Thymus (tissue), 11 donors: ENCODE measurements at regions not wholly inside any gene's neighbourhood (a gene's known extent, or its start where the extent isn't known, plus 50 kb on each side); places are given as distances from the start of the nearest gene placed in this dataset.
"Not testable (repeated sequence)": the region's sequence is repeated elsewhere in the genome, so short reads cannot be mapped to it uniquely, and the experiment has no call there.

Experiments
- DNase-seq, 9 donors: peaks; one replicate each; pipeline ENCODE4 v3.0.0-alpha.2; 2013; ENCODE audit warnings: low spot score in 9 of 9, low read depth in 6 of 9, missing footprints in 1 of 9
- H3K27ac ChIP-seq, 2 donors: one replicate each; pipeline ENCODE4 v1.5.1; 2013; ENCODE audit warnings: control low read depth in 1 of 2, low read depth in 1 of 2, low read length in 1 of 2, mild to moderate bottlenecking in 1 of 2, moderate library complexity in 1 of 2
- H3K27me3 ChIP-seq, 2 donors: one replicate each; pipeline ENCODE4 v1.5.1; 2013; ENCODE audit warnings: low read length in 1 of 2; ENCODE audit not compliant: control insufficient read depth in 2 of 2, insufficient read depth in 1 of 2
- H3K36me3 ChIP-seq, 2 donors: one replicate each; pipeline ENCODE4 v1.5.1; 2013; ENCODE audit warnings: low read length in 1 of 2, mild to moderate bottlenecking in 1 of 2, moderate library complexity in 1 of 2; ENCODE audit not compliant: control insufficient read depth in 2 of 2, insufficient read depth in 2 of 2
- H3K4me1 ChIP-seq, 2 donors: one replicate each; pipeline ENCODE4 v1.5.1; 2013; ENCODE audit warnings: low read length in 2 of 2; ENCODE audit not compliant: control insufficient read depth in 2 of 2, insufficient read depth in 2 of 2
- H3K4me3 ChIP-seq, 2 donors: one replicate each; pipeline ENCODE4 v1.5.1; 2013; ENCODE audit warnings: low read length in 2 of 2, control low read depth in 1 of 2, mild to moderate bottlenecking in 1 of 2
- H3K9me3 ChIP-seq, 2 donors: one replicate each; pipeline ENCODE4 v1.5.1; 2013; ENCODE audit warnings: low read length in 1 of 2, mild to moderate bottlenecking in 1 of 2; ENCODE audit not compliant: control insufficient read depth in 2 of 2, insufficient read depth in 1 of 2
- WGBS: extraction: QIAGEN DNeasy Blood & Tissue Kit; methylation state at CpG from one replicate; pipeline ENCODE4 v1.1.7; 2013; 5-methylcytosine and 5-hydroxymethylcytosine counted together
- donor health status: healthy.

DNA sequence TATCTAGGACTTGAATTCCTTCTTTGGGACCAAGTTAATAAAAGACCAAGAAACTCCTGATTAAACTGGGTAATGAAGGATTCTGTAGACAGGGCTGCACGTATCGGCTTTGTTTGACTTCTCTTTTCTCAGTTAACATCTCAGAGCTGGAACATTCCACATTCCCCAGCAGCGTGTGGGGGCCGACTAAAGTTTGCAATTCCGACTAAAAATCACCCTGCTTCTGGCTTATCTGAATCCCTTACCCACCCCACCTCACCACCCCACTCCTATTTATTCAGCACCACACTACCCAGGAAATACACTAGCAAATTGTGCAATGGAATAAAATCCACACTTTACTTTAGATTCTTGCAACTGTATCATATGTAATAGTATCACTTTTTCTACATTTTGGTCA, 87.1 kb downstream of the EOMES start:
- not testable (repeated sequence) for H3K9me3 ChIP-seq, H3K4me3 ChIP-seq, H3K27ac ChIP-seq, H3K36me3 ChIP-seq, H3K27me3 ChIP-seq, DNase-seq
- H3K4me1 ChIP-seq = peaks cover 3 to 11% of the 10 kb centered on the region in 2 donors
- WGBS = 97% methylated on average over 5 of the region's 5 CpGs

DNA sequence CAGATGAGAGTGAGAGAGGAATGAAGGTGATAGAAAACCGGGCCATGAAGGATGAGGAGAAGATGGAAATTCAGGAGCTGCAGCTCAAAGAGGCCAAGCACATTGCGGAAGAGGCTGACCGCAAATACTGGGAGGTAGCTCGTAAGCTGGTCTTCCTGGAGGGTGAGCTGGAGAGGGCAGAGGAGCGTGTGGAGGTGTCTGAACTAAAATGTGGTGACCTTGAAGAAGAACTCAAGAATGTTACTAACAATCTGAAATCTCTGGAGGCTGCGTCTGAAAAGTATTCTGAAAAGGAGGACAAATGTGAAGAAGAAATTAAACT, 88.9 kb downstream of the EOMES start:
- Histone ChIP-seq H3K36me3 (no peaks in the 10 kb centered on the region), H3K4me1 (no peaks in the 10 kb centered on the region), H3K9me3 (no peaks in the 10 kb centered on the region), H3K27ac (peak overlapping the region; percentile 18 to 55), H3K27me3 (no peaks in the 10 kb centered on the region), H3K4me3 (peak overlapping the region; percentile 67 to 69)
- 12% methylated on average over 6 of the region's 6 CpGs for WGBS
- peak in 3 of 9 donors; percentile 6 to 22 (median 18) for DNase-seq

DNA sequence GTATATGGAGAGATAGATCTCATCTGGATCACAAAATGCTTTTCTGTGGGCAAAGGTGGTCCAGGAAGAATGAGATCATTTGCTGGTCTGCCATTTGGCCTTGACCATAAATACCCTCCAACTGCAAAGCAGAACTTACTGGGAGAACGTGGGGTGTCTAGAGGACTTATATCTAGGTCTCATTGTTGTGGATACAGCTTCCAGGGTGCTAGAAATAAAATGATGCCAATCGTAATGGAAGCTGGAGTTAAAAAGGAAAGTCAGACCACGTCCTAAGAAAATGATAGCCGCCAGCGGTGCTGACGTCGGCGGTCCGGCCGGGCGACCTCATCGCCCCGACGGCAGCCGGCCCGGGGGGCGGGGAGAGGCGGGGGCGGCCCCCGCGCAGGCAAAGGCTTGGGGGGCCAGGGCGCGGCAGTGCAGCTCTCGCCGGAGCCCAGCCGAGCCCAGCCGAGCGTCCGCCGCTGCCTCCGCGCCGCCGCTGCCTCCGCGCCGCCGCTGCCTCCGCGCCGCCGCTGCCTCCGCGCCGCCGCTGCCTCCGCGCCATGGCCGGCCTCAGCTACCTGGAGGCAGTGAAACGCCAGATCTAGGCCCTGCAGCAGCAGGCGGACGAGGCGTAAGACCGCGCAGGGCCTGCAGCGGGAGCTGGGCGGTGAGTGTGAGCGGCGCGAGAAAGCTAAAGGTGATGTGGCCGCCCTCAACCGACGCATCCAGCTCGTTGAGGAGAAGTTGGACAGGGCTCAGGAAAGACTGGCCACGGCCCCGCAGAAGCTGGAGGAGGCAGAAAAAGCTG, 89.5 kb downstream of the EOMES start:
- 8% methylated on average over 66 of the region's 66 CpGs for WGBS

DNA sequence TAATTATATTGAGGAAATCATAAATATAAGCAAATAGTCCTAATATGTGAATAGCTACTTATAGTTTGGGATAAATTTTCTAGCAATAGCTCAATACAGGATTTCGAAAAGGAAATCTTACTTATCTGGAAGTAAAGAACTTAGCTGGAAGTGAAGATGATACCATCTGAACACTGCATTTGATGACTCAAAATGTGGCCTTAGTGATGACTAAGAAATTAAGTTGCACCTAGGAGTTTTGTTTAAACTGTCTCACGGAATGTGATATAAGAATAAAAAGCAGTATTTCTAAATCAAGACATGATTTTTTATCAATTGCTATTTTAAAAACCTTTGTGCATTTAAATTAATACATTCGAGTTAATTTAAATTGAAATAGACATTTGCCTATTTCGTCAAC, 91.2 kb downstream of the EOMES start:
- WGBS = 96% methylated on average over 4 of the region's 4 CpGs
- Histone ChIP-seq H3K4me1 (no peaks in the 10 kb centered on the region), H3K27ac (no peak overlapping the region), H3K27me3 (no peaks in the 10 kb centered on the region), H3K36me3 (no peaks in the 10 kb centered on the region), H3K4me3 (no peak overlapping the region), H3K9me3 (no peaks in the 10 kb centered on the region)
- no peak for DNase-seq

More for the DNA sequence above, 89.5 kb downstream of the EOMES start:
- peak overlapping the region; percentile 53 to 55 for H3K27ac ChIP-seq
- H3K4me1 ChIP-seq = no peaks in the 10 kb centered on the region
- H3K9me3 ChIP-seq = no peaks in the 10 kb centered on the region
- DNase-seq = peak in 6 of 9 donors; percentile 18 to 60 (median 33)
- H3K27me3 ChIP-seq = no peaks in the 10 kb centered on the region
- no peaks in the 10 kb centered on the region for H3K36me3 ChIP-seq
- H3K4me3 ChIP-seq = peak overlapping the region; percentile 67 to 69

DNA sequence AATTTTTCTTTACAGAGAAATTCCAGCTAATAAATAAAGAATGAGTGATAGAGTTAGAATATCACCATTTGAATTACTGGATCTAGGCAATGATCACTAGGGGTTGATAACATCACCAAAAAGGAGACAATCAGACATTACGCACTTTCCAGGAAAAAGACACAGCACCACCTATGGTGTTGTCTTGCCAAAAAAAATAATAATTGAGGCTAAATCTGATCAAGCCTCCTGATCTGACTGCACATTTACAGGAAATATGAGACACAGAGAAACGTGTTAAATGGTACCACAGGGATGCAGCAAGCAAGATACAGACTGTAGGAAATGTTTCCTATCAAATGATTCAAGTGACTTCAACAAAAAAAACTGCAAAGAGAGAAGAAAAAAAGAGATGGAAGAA, 92.8 kb downstream of the EOMES start:
- no peak for DNase-seq
- no peaks in the 10 kb centered on the region for H3K4me1 ChIP-seq
- WGBS = 52% methylated on average over 2 of the region's 2 CpGs
- H3K27ac ChIP-seq = no peak overlapping the region
- no peaks in the 10 kb centered on the region for H3K27me3 ChIP-seq
- H3K9me3 ChIP-seq = no peaks in the 10 kb centered on the region
- no peak overlapping the region for H3K4me3 ChIP-seq
- H3K36me3 ChIP-seq = no peaks in the 10 kb centered on the region

DNA sequence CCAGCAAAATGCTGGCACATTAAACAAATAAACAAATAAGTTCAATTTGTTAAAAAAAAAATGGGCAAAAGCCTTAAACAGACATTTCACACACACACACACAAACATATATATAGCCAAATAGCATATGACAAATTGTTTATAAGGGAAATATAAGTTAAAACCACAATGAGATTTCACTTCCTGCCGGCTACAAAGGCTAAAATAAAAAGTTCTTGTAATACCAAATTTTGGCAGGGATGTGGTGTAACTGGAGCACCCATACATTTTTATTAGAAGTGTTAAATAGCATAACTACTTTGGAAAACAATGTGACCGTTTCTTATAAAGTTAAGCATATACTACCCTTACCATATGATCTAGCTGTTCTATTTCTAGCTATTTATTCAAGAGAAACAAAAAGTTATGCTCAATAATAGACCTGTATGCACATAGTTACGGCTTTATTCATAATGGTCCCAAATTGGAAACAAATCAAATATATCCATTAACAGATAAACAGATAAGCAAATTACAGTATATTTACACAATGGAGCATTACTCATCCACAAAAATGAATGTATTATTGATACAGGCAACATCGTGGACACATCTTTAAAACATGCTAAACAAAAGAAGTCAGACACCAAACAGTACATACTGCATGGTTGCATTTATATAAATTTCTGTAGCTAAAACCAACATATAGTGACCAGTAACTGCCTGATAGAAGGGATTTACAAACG, 93.9 kb downstream of the EOMES start:
- WGBS = 66% methylated on average over 5 of the region's 5 CpGs
- H3K9me3 ChIP-seq = no peaks in the 10 kb centered on the region

DNA sequence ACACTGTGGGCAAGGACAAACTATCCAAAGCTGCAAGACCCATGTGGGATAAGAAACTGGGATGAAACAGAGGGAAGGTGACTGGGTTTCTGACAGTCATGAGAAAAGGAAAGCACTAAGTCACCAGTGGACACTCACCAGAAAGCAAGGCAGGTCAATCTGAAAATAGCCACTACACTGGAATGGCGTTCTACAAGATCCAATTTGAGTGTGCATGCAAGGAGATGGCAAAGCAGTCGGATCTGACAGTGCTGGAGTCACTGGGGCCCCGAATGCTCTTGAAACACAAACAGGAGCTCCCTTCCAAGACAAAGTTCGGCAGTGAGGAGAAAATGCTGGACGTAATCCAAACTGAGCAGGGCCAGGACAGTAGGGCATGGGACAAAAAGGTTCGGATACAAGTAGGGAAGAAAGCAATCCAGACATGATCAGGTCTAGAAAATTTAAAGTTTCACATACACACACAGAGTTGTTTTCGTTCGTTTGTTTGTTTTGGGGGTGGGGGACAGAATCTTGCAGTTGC, 95.5 kb downstream of the EOMES start:
- Histone ChIP-seq H3K27me3 (no peaks in the 10 kb centered on the region), H3K4me3 (no peak overlapping the region), H3K27ac (no peak overlapping the region), H3K4me1 (no peaks in the 10 kb centered on the region), H3K36me3 (no peaks in the 10 kb centered on the region), H3K9me3 (no peaks in the 10 kb centered on the region)
- WGBS = 88% methylated on average over 8 of the region's 8 CpGs
- DNase-seq = no peak

More for the DNA sequence above, 93.9 kb downstream of the EOMES start:
- Histone ChIP-seq H3K27me3 (no peaks in the 10 kb centered on the region), H3K4me1 (no peaks in the 10 kb centered on the region), H3K4me3 (no peak overlapping the region), H3K27ac (no peak overlapping the region), H3K36me3 (no peaks in the 10 kb centered on the region)
- no peak for DNase-seq

DNA sequence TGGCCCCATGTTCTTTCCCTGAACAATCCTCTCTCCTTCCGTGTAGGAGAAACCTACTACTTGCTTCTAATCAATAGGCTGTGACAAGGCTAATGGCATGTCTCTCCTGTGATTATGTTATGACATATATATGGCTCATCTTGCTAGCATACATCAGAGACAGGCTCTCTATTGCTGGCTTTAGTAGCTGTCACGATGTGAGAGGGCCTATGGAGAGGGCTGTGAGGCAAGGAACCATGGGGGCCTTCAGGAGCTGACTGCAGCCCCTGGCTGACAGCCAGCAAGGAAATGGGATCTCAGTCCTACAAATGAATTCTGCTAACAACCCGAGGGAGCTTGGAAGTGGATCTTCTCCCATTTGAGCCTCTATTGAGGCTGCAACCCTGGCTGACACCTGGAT, 96.3 kb downstream of the EOMES start:
- H3K9me3 ChIP-seq = no peaks in the 10 kb centered on the region
- H3K36me3 ChIP-seq = no peaks in the 10 kb centered on the region
- H3K27me3 ChIP-seq = no peaks in the 10 kb centered on the region
- no peak overlapping the region for H3K4me3 ChIP-seq
- WGBS = 93% methylated on average over 3 of the region's 3 CpGs
- DNase-seq = no peak
- no peak overlapping the region for H3K27ac ChIP-seq
- no peaks in the 10 kb centered on the region for H3K4me1 ChIP-seq

DNA sequence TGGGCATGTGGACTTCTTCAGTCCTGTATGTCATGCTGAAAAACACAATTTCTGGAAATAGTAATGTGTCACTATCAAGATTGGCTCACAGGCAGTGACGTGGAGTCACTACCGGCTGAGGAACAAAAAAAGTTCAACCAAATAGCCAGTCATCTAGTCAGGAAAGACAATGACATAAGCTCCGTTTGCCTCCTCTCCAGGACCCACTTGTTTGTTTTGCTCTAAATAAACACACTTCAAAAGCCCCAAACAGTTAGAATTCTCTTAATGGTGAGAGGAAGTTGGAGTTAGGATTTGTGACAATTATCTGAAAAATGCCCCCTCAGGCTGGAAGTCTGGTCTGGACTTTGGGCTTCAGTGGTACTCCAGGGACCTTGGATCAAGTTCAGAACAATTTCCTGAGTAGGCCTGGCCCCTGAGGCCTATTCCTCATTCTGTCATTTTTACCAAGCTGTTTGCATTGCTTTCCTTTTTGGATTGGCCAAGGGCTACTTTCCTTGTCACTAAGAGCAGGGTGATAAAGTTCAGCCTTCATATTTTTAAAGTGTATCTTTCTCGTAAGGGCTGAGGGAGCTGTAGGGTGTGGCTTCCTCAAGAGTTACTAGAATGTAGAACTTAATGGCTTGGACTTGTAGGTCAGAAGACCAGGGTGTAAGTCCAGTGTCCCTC, 98.9 kb downstream of the EOMES start:
- Histone ChIP-seq H3K9me3 (no peaks in the 10 kb centered on the region), H3K27ac (no peak overlapping the region), H3K27me3 (no peaks in the 10 kb centered on the region), H3K4me1 (no peaks in the 10 kb centered on the region), H3K36me3 (no peaks in the 10 kb centered on the region), H3K4me3 (no peak overlapping the region)
- WGBS = 97% methylated on average over 4 of the region's 4 CpGs
- no peak for DNase-seq
